Hepatocyte (in vitro differentiated cells): ENCODE measurements at regions not wholly inside any gene's neighbourhood (a gene's known extent, or its start where the extent isn't known, plus 50 kb on each side); places are given as distances from the start of the nearest gene placed in this dataset.

Source experiments
- DNase-seq: peaks from one replicate; pipeline ENCODE4 v3.0.0-alpha.2; 2016; ENCODE audit warnings: low spot score
- H2AFZ ChIP-seq: fragments of 200-600 bp; sonication (generic); 2 replicates; pipeline ENCODE4 v1.6.0; 2016; ENCODE audit warnings: antibody characterized with exemption, mild to moderate bottlenecking
- H3K27ac ChIP-seq: fragments of 200-600 bp; sonication (generic); 2 replicates; pipeline ENCODE4 v1.5.1; 2016; ENCODE audit warnings: mild to moderate bottlenecking
- H3K27me3 ChIP-seq: fragments of 200-600 bp; sonication (generic); 2 replicates; pipeline ENCODE4 v1.6.1; 2016
- H3K36me3 ChIP-seq: fragments of 200-600 bp; sonication (generic); replicated peaks from 2 replicates; pipeline ENCODE4 v1.5.1; 2016; ENCODE audit warnings: low read depth; ENCODE audit not compliant: insufficient read depth
- H3K4me1 ChIP-seq: fragments of 200-600 bp; sonication (generic); 2 replicates; pipeline ENCODE4 v1.5.1; 2016; ENCODE audit warnings: mild to moderate bottlenecking, moderate library complexity; ENCODE audit not compliant: insufficient read depth
- H3K4me2 ChIP-seq: fragments of 200-600 bp; sonication (generic); 2 replicates; pipeline ENCODE4 v1.6.0; 2016
- H3K4me3 ChIP-seq: fragments of 200-600 bp; sonication (generic); 2 replicates; pipeline ENCODE4 v1.5.1; 2016; ENCODE audit warnings: mild to moderate bottlenecking
- H3K79me2 ChIP-seq: fragments of 200-600 bp; sonication (generic); 2 replicates; pipeline ENCODE4 v1.6.0; 2017; ENCODE audit warnings: mild to moderate bottlenecking
- H3K9me2 ChIP-seq: fragments of 200-600 bp; sonication (generic); replicated peaks from 2 replicates; pipeline ENCODE4 v1.6.0; 2017; ENCODE audit warnings: mild to moderate bottlenecking; ENCODE audit not compliant: insufficient read depth
- H3K9me3 ChIP-seq: fragments of 200-600 bp; sonication (generic); 2 replicates; pipeline ENCODE4 v1.5.1; 2016; ENCODE audit warnings: low read depth, mild to moderate bottlenecking
- H4K20me1 ChIP-seq: fragments of 200-600 bp; sonication (generic); 2 replicates; pipeline ENCODE4 v1.6.0; 2016; ENCODE audit warnings: mild to moderate bottlenecking; ENCODE audit not compliant: insufficient read depth, poor library complexity, severe bottlenecking
- EZH2 ChIP-seq: fragments of 200-600 bp; sonication (generic); IDR thresholded peaks from 2 replicates; pipeline ENCODE4 v1.6.1; 2016; ENCODE audit warnings: antibody characterized with exemption, mild to moderate bottlenecking, borderline replicate concordance
- EZH2phosphoT487 ChIP-seq: fragments of 200-600 bp; sonication (generic); IDR thresholded peaks from one replicate; pipeline ENCODE4 v1.6.1; 2018; ENCODE audit warnings: antibody characterized with exemption, mild to moderate bottlenecking, low read depth, moderate library complexity; ENCODE audit not compliant: unreplicated experiment, severe bottlenecking
- WGBS: methylation state at CpG from one replicate; pipeline ENCODE4 v1.1.6; 2016; ENCODE audit warnings: low lambda C conversion rate; ENCODE audit errors: missing lambda C conversion rate; 5-methylcytosine and 5-hydroxymethylcytosine counted together
- TF ChIP-seq, protein P1 (sequence below): fragments of 200-600 bp; sonication (generic); IDR thresholded peaks from 2 replicates; pipeline ENCODE4 v1.5.1; 2016; ENCODE audit warnings: antibody characterized with exemption, mild to moderate bottlenecking; ENCODE audit not compliant: poor library complexity

DNA sequence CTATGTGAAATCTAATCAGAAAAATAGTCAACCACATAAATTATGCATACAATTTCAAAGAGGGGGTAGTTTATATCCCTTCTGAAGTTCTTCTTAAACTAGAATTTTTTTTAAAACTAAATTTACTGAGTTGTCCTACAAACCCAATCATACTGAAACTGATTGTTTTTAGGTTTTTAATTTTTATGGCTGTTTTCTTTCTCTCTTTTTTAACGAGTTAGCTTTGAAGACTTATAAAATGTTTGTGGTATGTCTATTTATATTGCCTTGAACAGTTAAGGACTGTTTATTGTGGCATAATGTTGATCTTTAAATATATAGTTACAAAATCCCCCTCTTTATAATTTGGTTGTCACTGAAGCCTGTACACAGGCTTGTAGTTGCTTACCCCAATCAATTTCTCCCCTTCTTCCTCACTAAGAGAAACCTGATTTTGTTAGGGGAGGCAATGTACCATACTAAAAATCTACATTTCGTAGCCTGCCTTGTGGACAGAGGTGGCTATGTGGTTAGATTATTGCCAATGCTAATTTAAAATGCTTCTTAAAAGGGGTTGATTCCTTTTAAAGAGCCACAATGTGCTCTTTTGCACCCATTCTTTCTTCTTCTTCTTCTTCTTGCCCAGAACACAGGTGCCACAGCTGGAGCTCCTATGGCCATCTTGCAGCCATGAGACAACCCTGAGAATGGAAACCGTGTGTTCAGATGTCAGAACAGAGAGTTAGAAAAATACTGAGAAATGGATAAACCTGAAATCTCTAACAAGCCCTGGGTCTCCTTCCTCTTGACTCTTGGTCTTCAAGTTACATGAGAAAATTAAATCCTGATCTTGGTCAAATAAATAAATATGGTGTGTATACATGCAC, 102.7 kb upstream of the ZNF827 start:
- Histone ChIP-seq H3K79me2 (no peaks in the 10 kb centered on the region), H4K20me1 (no peaks in the 10 kb centered on the region), H3K9me3 (no peaks in the 10 kb centered on the region), H3K4me3 (no peak overlapping the region), H3K4me1 (no peaks in the 10 kb centered on the region), H2AFZ (no peak overlapping the region), H3K4me2 (no peak overlapping the region), H3K27me3 (no peaks in the 10 kb centered on the region), H3K9me2 (no peaks in the 10 kb centered on the region), H3K36me3 (no peaks in the 10 kb centered on the region), H3K27ac (no peak overlapping the region)
- no peak for DNase-seq
- TF ChIP-seq, protein P1, sequence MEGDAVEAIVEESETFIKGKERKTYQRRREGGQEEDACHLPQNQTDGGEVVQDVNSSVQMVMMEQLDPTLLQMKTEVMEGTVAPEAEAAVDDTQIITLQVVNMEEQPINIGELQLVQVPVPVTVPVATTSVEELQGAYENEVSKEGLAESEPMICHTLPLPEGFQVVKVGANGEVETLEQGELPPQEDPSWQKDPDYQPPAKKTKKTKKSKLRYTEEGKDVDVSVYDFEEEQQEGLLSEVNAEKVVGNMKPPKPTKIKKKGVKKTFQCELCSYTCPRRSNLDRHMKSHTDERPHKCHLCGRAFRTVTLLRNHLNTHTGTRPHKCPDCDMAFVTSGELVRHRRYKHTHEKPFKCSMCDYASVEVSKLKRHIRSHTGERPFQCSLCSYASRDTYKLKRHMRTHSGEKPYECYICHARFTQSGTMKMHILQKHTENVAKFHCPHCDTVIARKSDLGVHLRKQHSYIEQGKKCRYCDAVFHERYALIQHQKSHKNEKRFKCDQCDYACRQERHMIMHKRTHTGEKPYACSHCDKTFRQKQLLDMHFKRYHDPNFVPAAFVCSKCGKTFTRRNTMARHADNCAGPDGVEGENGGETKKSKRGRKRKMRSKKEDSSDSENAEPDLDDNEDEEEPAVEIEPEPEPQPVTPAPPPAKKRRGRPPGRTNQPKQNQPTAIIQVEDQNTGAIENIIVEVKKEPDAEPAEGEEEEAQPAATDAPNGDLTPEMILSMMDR, result no peak
- TF ChIP-seq EZH2phosphoT487 (no peak), EZH2 (no peak)
- 78% methylated on average over 3 of the region's 3 CpGs for WGBS

DNA sequence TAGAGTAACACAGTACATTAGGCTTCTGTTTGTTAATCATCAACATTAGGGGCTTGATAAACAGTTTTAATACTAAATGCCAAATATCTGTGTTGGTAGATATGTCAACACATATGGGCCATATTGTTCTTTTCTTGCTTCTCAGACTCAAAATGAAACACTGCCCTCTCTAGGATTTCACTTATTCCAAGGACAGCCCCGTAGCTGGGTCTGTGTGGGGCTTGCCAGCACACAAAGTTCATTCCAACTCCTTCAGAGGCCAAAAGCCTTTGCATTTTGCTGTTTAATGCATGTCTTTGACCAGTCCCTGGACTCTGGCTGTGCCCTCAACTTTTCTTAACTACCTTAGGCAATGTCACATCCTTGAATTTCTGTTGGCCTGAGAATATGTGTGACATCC, 102.0 kb upstream of the ZNF827 start:
- Histone ChIP-seq H3K4me2 (no peak overlapping the region), H3K79me2 (no peaks in the 10 kb centered on the region), H3K36me3 (no peaks in the 10 kb centered on the region), H3K9me3 (no peaks in the 10 kb centered on the region), H2AFZ (no peak overlapping the region), H3K4me3 (no peak overlapping the region), H3K9me2 (no peaks in the 10 kb centered on the region), H4K20me1 (no peaks in the 10 kb centered on the region), H3K4me1 (no peaks in the 10 kb centered on the region), H3K27me3 (no peaks in the 10 kb centered on the region), H3K27ac (no peak overlapping the region)
- DNase-seq, result no peak
- 42% methylated on average over 1 of the region's 1 CpG for whole genome bisulfite sequencing
- TF ChIP-seq, protein P1, result no peak
- no peak for TF ChIP-seq EZH2
- no peak for TF ChIP-seq EZH2phosphoT487

DNA sequence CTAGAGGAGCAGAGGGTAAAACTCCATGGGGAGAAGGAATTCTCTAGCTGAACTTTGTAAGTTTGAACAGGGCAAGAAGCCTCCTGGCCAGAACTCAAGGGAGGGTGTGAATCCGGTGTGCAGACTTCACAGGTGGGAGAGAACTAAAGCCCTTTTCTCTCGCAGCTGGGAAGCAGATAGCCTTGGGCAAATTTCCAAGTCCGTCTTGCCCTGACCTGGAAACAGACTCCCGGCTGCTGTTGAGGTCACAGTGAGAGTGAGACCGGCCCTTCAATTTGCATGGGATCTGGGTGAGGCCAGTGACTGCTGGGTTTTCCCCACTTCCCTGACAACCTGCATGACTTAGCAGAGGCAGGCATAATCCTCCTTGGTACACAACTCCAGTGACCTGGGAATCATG, 94.5 kb upstream of the ZNF827 start:
- Histone ChIP-seq H3K9me2 (no peaks in the 10 kb centered on the region), H3K4me1 (peaks cover 21% of the 10 kb centered on the region), H4K20me1 (no peaks in the 10 kb centered on the region), H2AFZ (no peak overlapping the region), H3K9me3 (no peaks in the 10 kb centered on the region), H3K79me2 (no peaks in the 10 kb centered on the region), H3K27me3 (no peaks in the 10 kb centered on the region), H3K4me3 (no peak overlapping the region), H3K36me3 (no peaks in the 10 kb centered on the region), H3K4me2 (no peak overlapping the region), H3K27ac (peak overlapping the region; percentile 65)
- TF ChIP-seq EZH2, result no peak
- TF ChIP-seq, protein P1, result no peak
- TF ChIP-seq EZH2phosphoT487, result no peak
- peak; percentile 72 for DNase-seq
- WGBS, result 36% methylated on average over 5 of the region's 5 CpGs
